ENCODE measurements at regions not wholly inside any gene's neighbourhood (a gene's known extent, or its start where the extent isn't known, plus 50 kb on each side); places are given as distances from the start of the nearest gene placed in this dataset.

DNA sequence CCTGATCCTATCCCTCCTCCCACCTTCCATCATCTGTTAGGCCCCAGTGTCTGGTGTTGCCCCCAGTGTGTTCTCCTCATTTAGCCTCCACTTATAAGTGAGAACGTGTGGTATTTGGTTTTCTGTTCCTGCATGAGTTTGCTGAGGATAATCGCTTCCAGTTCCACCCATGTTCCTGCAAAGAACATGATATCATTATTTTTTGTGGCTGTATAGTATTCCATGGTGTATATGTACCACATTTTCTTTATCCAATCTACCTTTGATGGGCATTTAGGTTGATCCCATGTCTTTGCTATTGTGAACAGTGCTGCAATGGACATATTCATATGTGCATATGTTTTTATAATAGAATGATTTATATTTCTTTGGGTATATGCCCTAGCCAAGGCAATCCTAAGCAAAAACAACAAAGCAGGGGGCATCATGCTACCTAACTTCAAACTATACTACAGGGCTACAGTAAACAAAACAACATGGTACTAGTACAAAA lies 142.9 kb downstream of the TNFSF18 start:
- TF ChIP-seq PPARA (CRISPR knock-in tag; IDR thresholded peaks at IDR 0.05; ENCODE audit: borderline replicate concordance) = no peak
- TF ChIP-seq TOX (CRISPR knock-in tag; IDR thresholded peaks at IDR 0.05; ENCODE audit: borderline replicate concordance) = no peak
- TF ChIP-seq BACH2 (CRISPR knock-in tag; IDR thresholded peaks at IDR 0.05; ENCODE audit: borderline replicate concordance) = no peak
- TF ChIP-seq POU6F1 (CRISPR knock-in tag; IDR thresholded peaks at IDR 0.05; ENCODE audit: borderline replicate concordance, low read depth) = no peak
- TF ChIP-seq ZC3H10 (CRISPR knock-in tag; IDR thresholded peaks at IDR 0.05) = no peak
- no peak for TF ChIP-seq ZNF70 (CRISPR knock-in tag; IDR thresholded peaks at IDR 0.05)
- no peak; the same call in 1 of the 2 replicates for TF ChIP-seq ZNF8 (CRISPR knock-in tag; IDR thresholded peaks at IDR 0.05)
- TF ChIP-seq, protein P1, sequence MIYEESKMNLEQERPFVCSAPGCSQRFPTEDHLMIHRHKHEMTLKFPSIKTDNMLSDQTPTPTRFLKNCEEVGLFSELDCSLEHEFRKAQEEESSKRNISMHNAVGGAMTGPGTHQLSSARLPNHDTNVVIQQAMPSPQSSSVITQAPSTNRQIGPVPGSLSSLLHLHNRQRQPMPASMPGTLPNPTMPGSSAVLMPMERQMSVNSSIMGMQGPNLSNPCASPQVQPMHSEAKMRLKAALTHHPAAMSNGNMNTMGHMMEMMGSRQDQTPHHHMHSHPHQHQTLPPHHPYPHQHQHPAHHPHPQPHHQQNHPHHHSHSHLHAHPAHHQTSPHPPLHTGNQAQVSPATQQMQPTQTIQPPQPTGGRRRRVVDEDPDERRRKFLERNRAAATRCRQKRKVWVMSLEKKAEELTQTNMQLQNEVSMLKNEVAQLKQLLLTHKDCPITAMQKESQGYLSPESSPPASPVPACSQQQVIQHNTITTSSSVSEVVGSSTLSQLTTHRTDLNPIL (CRISPR knock-in tag; IDR thresholded peaks at IDR 0.05; ENCODE audit: low read depth) = no peak
- no peak for TF ChIP-seq OSR1 (CRISPR knock-in tag; IDR thresholded peaks at IDR 0.05)
- TF ChIP-seq, protein P2, sequence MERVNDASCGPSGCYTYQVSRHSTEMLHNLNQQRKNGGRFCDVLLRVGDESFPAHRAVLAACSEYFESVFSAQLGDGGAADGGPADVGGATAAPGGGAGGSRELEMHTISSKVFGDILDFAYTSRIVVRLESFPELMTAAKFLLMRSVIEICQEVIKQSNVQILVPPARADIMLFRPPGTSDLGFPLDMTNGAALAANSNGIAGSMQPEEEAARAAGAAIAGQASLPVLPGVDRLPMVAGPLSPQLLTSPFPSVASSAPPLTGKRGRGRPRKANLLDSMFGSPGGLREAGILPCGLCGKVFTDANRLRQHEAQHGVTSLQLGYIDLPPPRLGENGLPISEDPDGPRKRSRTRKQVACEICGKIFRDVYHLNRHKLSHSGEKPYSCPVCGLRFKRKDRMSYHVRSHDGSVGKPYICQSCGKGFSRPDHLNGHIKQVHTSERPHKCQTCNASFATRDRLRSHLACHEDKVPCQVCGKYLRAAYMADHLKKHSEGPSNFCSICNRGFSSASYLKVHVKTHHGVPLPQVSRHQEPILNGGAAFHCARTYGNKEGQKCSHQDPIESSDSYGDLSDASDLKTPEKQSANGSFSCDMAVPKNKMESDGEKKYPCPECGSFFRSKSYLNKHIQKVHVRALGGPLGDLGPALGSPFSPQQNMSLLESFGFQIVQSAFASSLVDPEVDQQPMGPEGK (CRISPR knock-in tag; IDR thresholded peaks at IDR 0.05; ENCODE audit: borderline replicate concordance) = no peak
- no peak for TF ChIP-seq GLIS3 (CRISPR knock-in tag; IDR thresholded peaks at IDR 0.05)

DNA sequence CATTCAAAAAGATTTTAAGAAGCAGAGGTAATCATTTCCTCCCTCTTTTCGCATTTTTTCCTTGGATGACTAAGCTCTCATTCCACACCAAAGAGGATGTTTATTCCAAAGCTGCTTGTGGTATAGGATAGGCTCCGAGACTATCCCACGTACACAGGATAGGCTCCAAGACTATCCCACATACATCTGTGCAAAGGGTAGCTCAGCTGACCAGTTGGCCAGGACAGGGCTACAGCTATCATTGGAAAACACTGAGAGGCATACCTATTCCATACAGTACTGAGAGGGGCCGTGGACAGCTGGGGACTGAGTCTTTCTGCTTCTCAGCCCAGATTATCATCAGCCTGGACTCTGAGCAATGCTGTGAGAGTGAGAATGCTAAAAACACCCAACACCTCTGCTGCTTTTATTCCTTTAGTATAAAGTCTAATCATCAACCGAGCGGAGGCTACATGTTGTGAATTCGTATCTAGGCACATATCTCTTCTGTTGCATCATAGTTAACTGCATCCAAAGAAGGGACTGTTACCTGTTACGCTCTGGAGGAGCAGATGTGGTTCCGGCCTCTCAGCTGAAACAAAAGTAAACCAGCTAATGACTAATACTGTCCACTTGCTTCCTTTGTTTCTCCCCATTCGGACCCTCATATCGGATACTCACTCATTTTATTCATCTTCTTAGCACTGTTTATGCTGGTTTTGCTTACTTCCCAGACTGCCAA lies 141.0 kb downstream of the TNFSF18 start:
- TF ChIP-seq BACH2 (CRISPR knock-in tag; IDR thresholded peaks at IDR 0.05; ENCODE audit: borderline replicate concordance) = no peak
- TF ChIP-seq, protein P2 (CRISPR knock-in tag; IDR thresholded peaks at IDR 0.05; ENCODE audit: borderline replicate concordance) = no peak
- TF ChIP-seq, protein P3, sequence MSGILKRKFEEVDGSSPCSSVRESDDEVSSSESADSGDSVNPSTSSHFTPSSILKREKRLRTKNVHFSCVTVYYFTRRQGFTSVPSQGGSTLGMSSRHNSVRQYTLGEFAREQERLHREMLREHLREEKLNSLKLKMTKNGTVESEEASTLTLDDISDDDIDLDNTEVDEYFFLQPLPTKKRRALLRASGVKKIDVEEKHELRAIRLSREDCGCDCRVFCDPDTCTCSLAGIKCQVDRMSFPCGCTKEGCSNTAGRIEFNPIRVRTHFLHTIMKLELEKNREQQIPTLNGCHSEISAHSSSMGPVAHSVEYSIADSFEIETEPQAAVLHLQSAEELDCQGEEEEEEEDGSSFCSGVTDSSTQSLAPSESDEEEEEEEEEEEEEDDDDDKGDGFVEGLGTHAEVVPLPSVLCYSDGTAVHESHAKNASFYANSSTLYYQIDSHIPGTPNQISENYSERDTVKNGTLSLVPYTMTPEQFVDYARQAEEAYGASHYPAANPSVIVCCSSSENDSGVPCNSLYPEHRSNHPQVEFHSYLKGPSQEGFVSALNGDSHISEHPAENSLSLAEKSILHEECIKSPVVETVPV (CRISPR knock-in tag; IDR thresholded peaks at IDR 0.05) = no peak
- TF ChIP-seq ZNF70 (CRISPR knock-in tag; IDR thresholded peaks at IDR 0.05) = no peak
- TF ChIP-seq ARNTL (CRISPR knock-in tag; IDR thresholded peaks at IDR 0.05; ENCODE audit: borderline replicate concordance, low read depth) = no peak
- no peak for TF ChIP-seq ZFP30 (CRISPR knock-in tag; IDR thresholded peaks at IDR 0.05)
- TF ChIP-seq SNAI2 (CRISPR knock-in tag; IDR thresholded peaks at IDR 0.05) = no peak
- TF ChIP-seq, protein P1 (CRISPR knock-in tag; IDR thresholded peaks at IDR 0.05; ENCODE audit: low read depth) = no peak
- no peak for TF ChIP-seq GLIS3 (CRISPR knock-in tag; IDR thresholded peaks at IDR 0.05)
- TF ChIP-seq ZC3H10 (CRISPR knock-in tag; IDR thresholded peaks at IDR 0.05) = no peak
- TF ChIP-seq ZNF8 (CRISPR knock-in tag; IDR thresholded peaks at IDR 0.05) = no peak
- TF ChIP-seq TCF4 (CRISPR knock-in tag; IDR thresholded peaks at IDR 0.05; ENCODE audit: borderline replicate concordance) = no peak

More for the DNA sequence above, 142.9 kb downstream of the TNFSF18 start:
- ATAC-seq = no peak

GRCh38 chr1:172912765-172913260 lies 137.9 kb downstream of the TNFSF18 start:
- no peak for ATAC-seq
- no peak for TF ChIP-seq CSDC2 (CRISPR knock-in tag; IDR thresholded peaks at IDR 0.05)
- no peak for TF ChIP-seq ZNF8 (CRISPR knock-in tag; IDR thresholded peaks at IDR 0.05)
- TF ChIP-seq TSHZ2 (CRISPR knock-in tag; IDR thresholded peaks at IDR 0.05) = no peak
- no peak for TF ChIP-seq RARB (CRISPR knock-in tag; IDR thresholded peaks at IDR 0.05)
- TF ChIP-seq SNAI2 (CRISPR knock-in tag; IDR thresholded peaks at IDR 0.05) = no peak
- no peak for TF ChIP-seq ZFP30 (CRISPR knock-in tag; IDR thresholded peaks at IDR 0.05)
- TF ChIP-seq ESRRG (CRISPR knock-in tag; IDR thresholded peaks at IDR 0.05) = no peak
- no peak for TF ChIP-seq ZNF70 (CRISPR knock-in tag; IDR thresholded peaks at IDR 0.05)
- TF ChIP-seq ZC3H10 (CRISPR knock-in tag; IDR thresholded peaks at IDR 0.05) = no peak
- TF ChIP-seq, protein P1 (CRISPR knock-in tag; IDR thresholded peaks at IDR 0.05; ENCODE audit: low read depth) = no peak

More for the DNA sequence above, 141.0 kb downstream of the TNFSF18 start:
- peak; percentile 97 for ATAC-seq
